ENCODE measurements at regions not wholly inside any gene's neighbourhood (a gene's known extent, or its start where the extent isn't known, plus 50 kb on each side); places are given as distances from the start of the nearest gene placed in this dataset.
"Not testable (repeated sequence)": the region's sequence is repeated elsewhere in the genome, so short reads cannot be mapped to it uniquely, and the experiment has no call there.

GRCh38 chr5:67985686-67986387 is 229.7 kb upstream of the PIK3R1 start:
- DNase-seq (ENCODE audit: low read depth in 2 of 2), result no peak

GRCh38 chr5:67984546-67984945 is 231.0 kb upstream of the PIK3R1 start:
- no peak for DNase-seq (ENCODE audit: low read depth in 2 of 2)

- DNase-seq (ENCODE audit: low read depth in 2 of 2), result no peak
Measured at GRCh38 chr5:67983251-67984110, 232.1 kb upstream of the PIK3R1 start.

- DNase-seq (ENCODE audit: low read depth in 2 of 2), result not testable (repeated sequence)
Measured at GRCh38 chr5:67982160-67982559, 233.4 kb upstream of the PIK3R1 start.

- no peak for DNase-seq (ENCODE audit: low read depth in 2 of 2)
Measured at GRCh38 chr5:67978171-67978570, 237.4 kb upstream of the PIK3R1 start.

- no peak for DNase-seq (ENCODE audit: low read depth in 2 of 2)
Measured at GRCh38 chr5:67976891-67977601, 238.5 kb upstream of the PIK3R1 start.

GRCh38 chr5:67976181-67976580 is 239.4 kb upstream of the PIK3R1 start:
- DNase-seq (ENCODE audit: low read depth in 2 of 2), result no peak

GRCh38 chr5:67974471-67974870 is 241.1 kb upstream of the PIK3R1 start:
- no peak for DNase-seq (ENCODE audit: low read depth in 2 of 2)

- DNase-seq (ENCODE audit: low read depth in 2 of 2), result no peak
Measured at GRCh38 chr5:67974054-67974453, 241.5 kb upstream of the PIK3R1 start.

GRCh38 chr5:67971971-67972821 is 243.4 kb upstream of the PIK3R1 start:
- no peak for DNase-seq (ENCODE audit: low read depth in 2 of 2)

- DNase-seq (ENCODE audit: low read depth in 2 of 2), result no peak
Measured at GRCh38 chr5:67971223-67971830, 244.2 kb upstream of the PIK3R1 start.

- DNase-seq (ENCODE audit: low read depth in 2 of 2), result no peak
Measured at GRCh38 chr5:67969631-67970030, 245.9 kb upstream of the PIK3R1 start.

- no peak for DNase-seq (ENCODE audit: low read depth in 2 of 2)
Measured at GRCh38 chr5:67969176-67969575, 246.4 kb upstream of the PIK3R1 start.

- DNase-seq (ENCODE audit: low read depth in 2 of 2), result no peak
Measured at GRCh38 chr5:67966712-67967111, 248.8 kb upstream of the PIK3R1 start.

- DNase-seq (ENCODE audit: low read depth in 2 of 2), result no peak
Measured at GRCh38 chr5:67964619-67965018, 250.9 kb upstream of the PIK3R1 start.

GRCh38 chr5:67963789-67964519 is 251.6 kb upstream of the PIK3R1 start:
- DNase-seq (ENCODE audit: low read depth in 2 of 2), result no peak

GRCh38 chr5:67960939-67961338 is 254.6 kb upstream of the PIK3R1 start:
- no peak for DNase-seq (ENCODE audit: low read depth in 2 of 2)

- DNase-seq (ENCODE audit: low read depth in 2 of 2), result no peak
Measured at GRCh38 chr5:67957374-67957773, 258.2 kb upstream of the PIK3R1 start.

GRCh38 chr5:67954351-67954750 is 261.2 kb upstream of the PIK3R1 start:
- no peak for DNase-seq (ENCODE audit: low read depth in 2 of 2)

GRCh38 chr5:67942421-67942820 is 273.1 kb upstream of the PIK3R1 start:
- no peak for DNase-seq (ENCODE audit: low read depth in 2 of 2)
